ENCODE measurements at regions not wholly inside any gene's neighbourhood (a gene's known extent, or its start where the extent isn't known, plus 50 kb on each side); places are given as distances from the start of the nearest gene placed in this dataset.

DNA sequence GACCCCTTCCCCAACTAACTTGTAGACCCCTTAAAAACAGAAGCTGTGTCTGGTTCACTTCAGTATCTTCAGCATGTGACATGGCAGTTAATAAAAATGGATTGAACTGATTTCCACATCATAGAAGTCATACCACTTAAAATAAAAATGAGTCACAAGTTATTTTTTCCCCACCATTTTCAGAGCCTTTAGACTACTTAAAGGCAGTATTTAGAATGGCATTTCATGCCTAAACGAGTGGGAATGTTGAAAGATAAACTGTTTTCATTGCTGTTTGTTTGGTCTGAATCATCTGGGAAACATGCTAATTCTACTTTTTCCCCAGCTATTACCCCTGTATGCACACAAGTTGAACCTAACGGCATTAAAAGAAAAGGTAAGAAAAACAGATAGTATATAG, 324.0 kb downstream of the RAB38 start:
- TF ChIP-seq, protein P1, sequence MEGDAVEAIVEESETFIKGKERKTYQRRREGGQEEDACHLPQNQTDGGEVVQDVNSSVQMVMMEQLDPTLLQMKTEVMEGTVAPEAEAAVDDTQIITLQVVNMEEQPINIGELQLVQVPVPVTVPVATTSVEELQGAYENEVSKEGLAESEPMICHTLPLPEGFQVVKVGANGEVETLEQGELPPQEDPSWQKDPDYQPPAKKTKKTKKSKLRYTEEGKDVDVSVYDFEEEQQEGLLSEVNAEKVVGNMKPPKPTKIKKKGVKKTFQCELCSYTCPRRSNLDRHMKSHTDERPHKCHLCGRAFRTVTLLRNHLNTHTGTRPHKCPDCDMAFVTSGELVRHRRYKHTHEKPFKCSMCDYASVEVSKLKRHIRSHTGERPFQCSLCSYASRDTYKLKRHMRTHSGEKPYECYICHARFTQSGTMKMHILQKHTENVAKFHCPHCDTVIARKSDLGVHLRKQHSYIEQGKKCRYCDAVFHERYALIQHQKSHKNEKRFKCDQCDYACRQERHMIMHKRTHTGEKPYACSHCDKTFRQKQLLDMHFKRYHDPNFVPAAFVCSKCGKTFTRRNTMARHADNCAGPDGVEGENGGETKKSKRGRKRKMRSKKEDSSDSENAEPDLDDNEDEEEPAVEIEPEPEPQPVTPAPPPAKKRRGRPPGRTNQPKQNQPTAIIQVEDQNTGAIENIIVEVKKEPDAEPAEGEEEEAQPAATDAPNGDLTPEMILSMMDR (IDR thresholded peaks at IDR 0.05): no peak
- no peak for TF ChIP-seq POLR2A (IDR thresholded peaks at IDR 0.05)
